BJ (cell line): ENCODE measurements at regions not wholly inside any gene's neighbourhood (a gene's known extent, or its start where the extent isn't known, plus 50 kb on each side); places are given as distances from the start of the nearest gene placed in this dataset.
"Not testable (repeated sequence)": the region's sequence is repeated elsewhere in the genome, so short reads cannot be mapped to it uniquely, and the experiment has no call there.

ENCODE experiments used
- CTCF ChIA-PET: fragments of 350-600 bp; formaldehyde crosslinking; extraction: SDS; loops from one replicate; lab custom pipeline; 2021; ENCODE audit warnings: antibody characterized with exemption, inconsistent platforms; lab: Yijun Ruan, JAX
- POLR2A ChIA-PET: fragments of 300-600 bp; sonication (Branson Sonifier 250); formaldehyde crosslinking; extraction: SDS; loops from one replicate; lab custom pipeline; 2021; ENCODE audit warnings: antibody characterized with exemption; lab: Charles Lee
- DNase-seq: peaks from one replicate; pipeline ENCODE4 v3.0.0-alpha.2; 2011; ENCODE audit warnings: low read depth
- H3K27me3 ChIP-seq: 2 replicates; pipeline ENCODE4 v1.6.0; 2011; ENCODE audit warnings: low read length; ENCODE audit not compliant: control insufficient read depth, insufficient read depth
- H3K36me3 ChIP-seq: 2 replicates; pipeline ENCODE4 v1.5.1; 2011; ENCODE audit warnings: low read length; ENCODE audit not compliant: control insufficient read depth, insufficient read depth
- H3K4me3 ChIP-seq: 2 replicates; pipeline ENCODE4 v1.5.1; 2011; ENCODE audit warnings: low read depth, mild to moderate bottlenecking, control low read depth, low read length
- TF ChIP-seq, protein P1 (sequence below): IDR thresholded peaks from 2 replicates; pipeline ENCODE4 v1.5.1; 2011; ENCODE audit warnings: low read depth, mild to moderate bottlenecking, control low read depth, inconsistent platforms, low read length, moderate library complexity; ENCODE audit not compliant: insufficient read depth

DNA sequence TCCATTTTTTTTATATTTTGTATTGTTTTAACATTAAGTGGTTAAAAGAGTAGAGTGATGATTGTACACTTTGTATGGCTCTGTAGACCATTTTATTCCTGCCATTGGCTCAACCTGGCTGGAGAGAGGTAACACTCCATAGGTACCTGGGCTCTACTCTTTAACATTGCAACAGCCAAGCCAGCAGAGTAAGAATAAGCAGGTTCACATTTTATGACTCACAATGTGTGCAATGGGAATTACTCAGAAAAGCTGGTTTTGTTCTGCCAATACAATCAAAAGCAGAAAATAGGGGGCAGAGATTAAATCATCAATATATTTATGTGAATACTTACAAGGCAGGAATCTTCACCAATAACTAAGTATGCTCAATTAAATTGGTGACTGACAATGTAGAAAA, 1324.0 kb downstream of the AMY1C start:
- Histone ChIP-seq H3K27me3 (no peaks in the 10 kb centered on the region), H3K4me3 (no peak overlapping the region), H3K36me3 (no peaks in the 10 kb centered on the region)
- DNase-seq: no peak
- CTCF ChIA-PET: no interaction called here
- POLR2A ChIA-PET: no interaction called here
- TF ChIP-seq, protein P1, sequence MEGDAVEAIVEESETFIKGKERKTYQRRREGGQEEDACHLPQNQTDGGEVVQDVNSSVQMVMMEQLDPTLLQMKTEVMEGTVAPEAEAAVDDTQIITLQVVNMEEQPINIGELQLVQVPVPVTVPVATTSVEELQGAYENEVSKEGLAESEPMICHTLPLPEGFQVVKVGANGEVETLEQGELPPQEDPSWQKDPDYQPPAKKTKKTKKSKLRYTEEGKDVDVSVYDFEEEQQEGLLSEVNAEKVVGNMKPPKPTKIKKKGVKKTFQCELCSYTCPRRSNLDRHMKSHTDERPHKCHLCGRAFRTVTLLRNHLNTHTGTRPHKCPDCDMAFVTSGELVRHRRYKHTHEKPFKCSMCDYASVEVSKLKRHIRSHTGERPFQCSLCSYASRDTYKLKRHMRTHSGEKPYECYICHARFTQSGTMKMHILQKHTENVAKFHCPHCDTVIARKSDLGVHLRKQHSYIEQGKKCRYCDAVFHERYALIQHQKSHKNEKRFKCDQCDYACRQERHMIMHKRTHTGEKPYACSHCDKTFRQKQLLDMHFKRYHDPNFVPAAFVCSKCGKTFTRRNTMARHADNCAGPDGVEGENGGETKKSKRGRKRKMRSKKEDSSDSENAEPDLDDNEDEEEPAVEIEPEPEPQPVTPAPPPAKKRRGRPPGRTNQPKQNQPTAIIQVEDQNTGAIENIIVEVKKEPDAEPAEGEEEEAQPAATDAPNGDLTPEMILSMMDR: no peak

DNA sequence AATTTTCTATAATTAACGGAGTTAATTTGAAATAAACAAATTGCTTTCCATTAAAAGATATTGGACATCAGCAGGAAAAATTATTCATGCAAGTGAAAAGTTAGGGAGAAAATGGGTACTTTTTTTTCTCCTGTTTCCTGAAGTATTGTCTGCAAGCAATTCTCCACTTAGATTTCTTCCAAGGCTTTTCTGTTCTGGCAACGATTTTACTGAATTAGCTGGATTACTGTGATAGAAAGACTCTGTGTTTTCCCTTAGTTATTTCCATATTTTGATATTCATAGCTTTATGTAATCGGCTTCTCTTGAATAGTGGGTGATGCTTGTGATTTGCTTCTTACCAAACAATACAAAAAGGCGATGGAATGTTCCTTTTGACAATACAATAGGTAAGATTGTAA, 1333.9 kb downstream of the AMY1C start:
- H3K27me3 ChIP-seq: no peaks in the 10 kb centered on the region
- TF ChIP-seq, protein P1: no peak
- H3K36me3 ChIP-seq: no peaks in the 10 kb centered on the region
- no peak overlapping the region for H3K4me3 ChIP-seq
- no peak for DNase-seq
- POLR2A ChIA-PET: no interaction called here
- CTCF ChIA-PET: interaction anchor here (0.6 kb wide), 1 partner anchor 45 kb away, joined by 3 read pairs; no protein-coding TSS in a partner anchor

DNA sequence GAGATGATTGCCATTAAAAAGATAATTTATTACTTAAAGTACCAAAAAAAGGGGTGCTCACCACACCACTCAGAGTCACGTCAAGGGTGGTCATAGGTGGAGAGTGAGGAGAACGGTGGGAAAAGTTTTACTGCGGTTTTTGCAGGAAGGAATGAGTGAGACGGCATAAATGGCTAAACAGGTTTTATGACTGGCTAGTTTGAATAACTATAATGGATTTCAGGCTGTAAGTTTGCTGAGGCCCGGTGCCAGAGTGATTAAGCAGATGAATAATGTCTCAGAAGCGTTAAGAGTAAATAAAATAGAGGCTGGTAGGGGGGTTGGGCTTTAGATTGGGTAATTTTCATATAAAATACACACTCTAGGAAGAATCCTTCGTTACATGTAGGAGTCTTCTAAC, 1337.8 kb downstream of the AMY1C start:
- DNase-seq: no peak
- CTCF ChIA-PET: no interaction called here
- H3K36me3 ChIP-seq: no peaks in the 10 kb centered on the region
- TF ChIP-seq, protein P1: no peak
- no peaks in the 10 kb centered on the region for H3K27me3 ChIP-seq
- no peak overlapping the region for H3K4me3 ChIP-seq
- POLR2A ChIA-PET: no interaction called here

DNA sequence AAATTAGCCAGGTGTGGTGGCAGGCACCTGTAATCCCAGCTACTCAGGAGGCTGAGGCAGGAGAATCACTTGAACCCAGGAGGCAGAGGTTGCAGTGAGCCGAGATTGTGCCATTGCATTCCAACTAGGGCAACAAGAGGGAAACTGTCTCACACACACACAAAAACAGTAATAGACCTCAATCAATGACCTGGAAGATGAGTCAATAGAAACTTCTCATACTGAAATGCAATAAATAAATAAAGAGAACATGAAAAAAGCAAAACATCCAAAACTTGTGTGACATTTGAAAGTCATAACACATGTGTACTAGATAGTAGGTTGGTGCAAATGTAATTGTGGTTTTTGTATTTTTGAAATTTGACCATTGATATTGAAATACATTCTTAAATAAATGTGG, 1338.5 kb downstream of the AMY1C start:
- Histone ChIP-seq H3K36me3 (no peaks in the 10 kb centered on the region), H3K27me3 (no peaks in the 10 kb centered on the region), H3K4me3 (no peak overlapping the region)
- POLR2A ChIA-PET: no interaction called here
- TF ChIP-seq, protein P1: no peak
- CTCF ChIA-PET: no interaction called here
- no peak for DNase-seq

DNA sequence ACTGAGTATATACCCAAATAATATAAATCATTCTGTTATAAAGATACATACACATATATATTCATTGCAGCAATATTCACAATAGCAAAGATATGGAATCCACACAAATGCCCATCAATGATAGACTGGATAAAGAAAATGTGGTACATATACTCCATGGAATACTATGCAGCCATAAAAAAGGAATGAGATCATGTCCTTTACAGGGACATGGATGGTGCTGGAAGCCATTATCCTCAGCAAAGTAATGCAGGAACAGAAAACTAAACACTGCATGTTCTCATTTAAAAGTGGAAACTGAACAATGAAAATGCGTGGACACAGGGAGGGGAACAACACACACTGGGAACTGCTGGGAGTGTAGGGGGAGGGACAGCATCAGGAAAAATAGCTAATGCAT, 1344.2 kb downstream of the AMY1C start:
- H3K36me3 ChIP-seq, DNase-seq, POLR2A ChIA-PET, H3K4me3 ChIP-seq, H3K27me3 ChIP-seq, CTCF ChIA-PET: not testable (repeated sequence)

DNA sequence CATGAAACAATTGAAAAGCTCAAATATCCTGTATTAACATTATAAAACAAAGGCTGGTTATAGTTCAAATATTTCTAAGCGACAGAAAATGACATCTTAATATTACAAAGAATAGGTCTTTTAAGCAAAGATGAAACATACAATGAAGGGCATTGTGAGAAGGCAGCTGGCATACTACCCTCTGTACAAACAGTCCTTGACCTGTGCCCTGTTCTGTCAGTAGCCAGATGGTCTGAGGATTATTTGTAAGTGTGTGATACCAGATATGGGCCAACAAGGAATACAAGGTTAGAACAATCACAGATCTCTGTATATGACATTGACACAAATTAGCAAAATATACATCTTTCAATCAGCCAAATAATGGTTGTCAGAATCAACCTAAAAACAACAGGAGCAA, 1350.4 kb downstream of the AMY1C start:
- ChIA-PET POLR2A (no interaction called here), CTCF (no interaction called here)
- Histone ChIP-seq H3K4me3 (no peak overlapping the region), H3K36me3 (no peaks in the 10 kb centered on the region), H3K27me3 (no peaks in the 10 kb centered on the region)
- DNase-seq: no peak
- TF ChIP-seq, protein P1: no peak
